GM18520 (cell line): ENCODE measurements at regions not wholly inside any gene's neighbourhood (a gene's known extent, or its start where the extent isn't known, plus 50 kb on each side); places are given as distances from the start of the nearest gene placed in this dataset.

Source experiments
- ATAC-seq: cut with Tn5 transposase; IDR thresholded peaks from one replicate; pipeline ENCODE4 v1.9.1; 2021; ENCODE audit not compliant: unreplicated experiment

- no peak for ATAC-seq
Observed at GRCh38 chr7:106486331-106486730, 174.6 kb downstream of the CCDC71L start.

GRCh38 chr7:106485919-106486318, 175.0 kb downstream of the CCDC71L start:
- no peak for ATAC-seq

DNA sequence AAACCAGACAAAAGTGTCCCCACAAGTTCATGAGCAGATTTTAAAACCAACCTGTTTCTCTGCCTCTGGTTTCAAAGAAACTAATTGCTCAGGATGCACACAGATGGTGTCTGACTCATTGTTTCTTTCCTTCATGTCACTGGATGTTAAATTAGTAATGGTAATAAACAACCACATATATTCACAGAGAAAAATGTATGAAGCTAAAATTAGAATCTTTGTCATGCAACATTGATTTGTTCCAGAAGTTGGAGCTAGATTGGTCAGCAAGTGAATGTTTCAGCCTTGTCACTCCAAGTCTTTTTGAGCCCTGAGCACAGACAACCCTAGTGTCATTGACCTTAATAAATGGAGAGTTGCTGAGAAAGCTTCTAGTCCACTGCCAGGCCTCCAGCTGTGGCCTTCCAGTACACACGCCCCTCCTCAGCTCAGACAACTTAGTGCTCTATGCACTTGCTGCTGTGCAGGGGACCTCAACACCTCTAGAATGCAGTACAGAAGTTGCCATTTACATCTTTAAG, 175.9 kb downstream of the CCDC71L start:
- ATAC-seq: peak; percentile 38

DNA sequence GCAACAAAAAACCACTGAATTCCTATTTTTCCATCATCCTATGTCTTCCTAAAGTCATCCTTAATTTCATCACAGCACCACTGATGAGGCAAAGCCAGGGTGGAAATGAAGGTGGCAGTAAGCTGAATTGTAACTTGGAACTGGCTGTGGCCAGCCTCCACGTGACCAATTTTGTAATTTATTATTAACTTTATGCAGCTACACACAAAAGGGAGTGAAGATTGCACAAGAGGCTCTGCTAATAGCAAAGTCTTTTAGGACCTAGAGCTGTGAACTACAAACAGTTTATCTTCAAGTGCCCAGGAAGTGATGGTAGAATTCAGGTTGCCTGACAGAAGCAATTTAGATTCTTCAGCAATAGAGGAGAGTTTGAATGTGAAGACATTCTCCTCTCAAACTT, 176.4 kb downstream of the CCDC71L start:
- peak; percentile 9 for ATAC-seq

GRCh38 chr7:106482091-106482490, 178.9 kb downstream of the CCDC71L start:
- ATAC-seq: no peak

- no peak for ATAC-seq
Observed at GRCh38 chr7:106480616-106481031, 180.3 kb downstream of the CCDC71L start.

- peak; percentile 44 for ATAC-seq
Observed at GRCh38 chr7:106480161-106480579, 180.8 kb downstream of the CCDC71L start.

DNA sequence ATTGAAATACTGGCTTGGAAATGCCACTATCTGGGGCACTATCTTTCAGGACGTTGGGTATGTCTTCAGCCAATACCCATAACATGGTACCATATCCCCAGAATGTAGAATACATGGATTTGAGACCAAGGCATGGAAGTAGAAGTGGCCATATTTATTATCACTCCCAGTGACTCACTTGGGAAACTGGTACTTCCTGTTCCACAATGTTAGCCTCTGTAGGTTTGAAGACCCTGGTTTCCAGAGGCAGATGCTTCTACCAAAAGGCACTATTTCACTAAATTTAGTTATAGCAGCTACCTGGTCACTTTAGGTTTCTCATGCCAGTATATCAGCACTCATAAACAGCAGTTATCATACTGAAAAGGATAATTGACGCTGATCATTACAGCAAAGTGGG, 184.2 kb downstream of the CCDC71L start:
- ATAC-seq: no peak

- ATAC-seq: no peak
Observed at GRCh38 chr7:106472741-106473140, 188.0 kb upstream of the NAMPT start.

- ATAC-seq: no peak
Observed at GRCh38 chr7:106471686-106472440, 187.1 kb upstream of the NAMPT start.

DNA sequence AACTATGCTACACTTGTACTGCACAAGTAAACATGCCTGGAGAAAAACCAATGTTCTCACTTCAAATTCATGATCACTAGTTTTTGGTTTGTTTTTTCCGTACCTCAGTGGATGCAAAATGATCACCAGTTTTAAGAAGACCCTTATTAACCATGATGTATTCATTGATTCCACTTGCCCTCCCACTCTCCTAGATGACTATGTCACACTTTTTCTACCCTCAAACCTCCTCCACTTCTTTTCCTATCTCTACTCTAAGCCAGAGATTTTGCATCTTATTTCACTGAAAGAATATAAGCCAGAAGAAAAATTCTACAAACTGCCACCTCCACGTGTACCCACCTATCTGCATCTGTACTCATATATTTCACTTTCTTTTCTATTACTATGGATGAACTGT, 186.2 kb upstream of the NAMPT start:
- no peak for ATAC-seq

- no peak for ATAC-seq
Observed at GRCh38 chr7:106466867-106467266, 182.1 kb upstream of the NAMPT start.

- no peak for ATAC-seq
Observed at GRCh38 chr7:106465704-106466468, 181.1 kb upstream of the NAMPT start.

DNA sequence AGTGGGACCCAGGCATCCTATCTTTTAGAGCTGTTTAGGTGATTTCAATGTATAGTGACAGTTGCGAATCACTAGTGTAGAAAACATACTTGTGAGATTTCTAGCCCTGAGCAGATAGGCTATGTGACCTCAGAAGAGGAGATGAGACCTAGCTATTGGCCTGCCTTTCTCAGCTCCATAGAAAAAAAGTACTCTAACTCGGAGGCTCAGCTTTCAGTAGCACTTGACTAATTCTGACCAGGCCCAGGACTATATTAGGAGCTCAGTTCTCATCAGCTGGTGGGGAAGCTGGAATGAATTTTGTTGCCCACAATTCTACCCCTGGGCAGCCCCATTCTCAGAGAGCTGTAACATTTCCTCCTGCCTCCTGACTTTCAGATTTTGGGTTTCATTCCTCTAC, 179.9 kb upstream of the NAMPT start:
- no peak for ATAC-seq

DNA sequence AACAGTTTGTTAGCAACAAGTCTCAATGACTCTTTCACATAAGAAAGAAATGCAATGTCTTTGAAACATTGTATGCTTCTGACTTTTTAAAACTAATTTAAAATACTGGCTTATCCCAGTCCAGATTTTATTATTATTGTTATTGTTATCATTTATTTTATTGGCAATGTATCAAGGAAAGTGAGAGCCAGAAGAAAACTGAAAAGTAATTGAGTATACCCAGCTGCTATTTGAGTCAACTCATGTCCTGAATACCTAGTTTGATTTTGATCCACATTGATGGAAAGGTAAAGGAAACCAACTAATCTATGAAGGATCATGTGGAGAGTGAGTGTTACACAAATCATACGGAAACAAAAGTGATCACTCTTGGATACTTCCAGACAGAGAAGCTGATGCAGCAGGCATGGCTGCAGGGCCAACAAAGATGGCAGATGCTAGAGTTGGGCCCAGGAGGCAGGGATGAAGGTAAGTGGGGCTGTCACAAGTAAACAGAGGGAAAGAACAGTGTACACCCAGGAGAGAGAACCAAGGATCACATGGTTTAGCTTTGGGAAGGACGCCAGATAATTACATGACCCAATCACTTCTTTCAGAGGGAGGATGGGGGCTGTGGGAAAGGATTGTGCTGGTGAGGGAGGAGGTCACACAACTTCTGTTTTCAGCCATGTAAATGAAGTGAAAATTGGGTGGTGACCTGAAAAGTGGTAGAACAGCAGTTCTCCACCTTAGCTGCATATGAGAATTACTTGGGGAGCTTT, 179.2 kb upstream of the NAMPT start:
- no peak for ATAC-seq

GRCh38 chr7:106462914-106463482, 178.2 kb upstream of the NAMPT start:
- ATAC-seq: no peak

- ATAC-seq: no peak
Observed at GRCh38 chr7:106462365-106462859, 177.6 kb upstream of the NAMPT start.

GRCh38 chr7:106460792-106461254, 176.0 kb upstream of the NAMPT start:
- ATAC-seq: no peak

DNA sequence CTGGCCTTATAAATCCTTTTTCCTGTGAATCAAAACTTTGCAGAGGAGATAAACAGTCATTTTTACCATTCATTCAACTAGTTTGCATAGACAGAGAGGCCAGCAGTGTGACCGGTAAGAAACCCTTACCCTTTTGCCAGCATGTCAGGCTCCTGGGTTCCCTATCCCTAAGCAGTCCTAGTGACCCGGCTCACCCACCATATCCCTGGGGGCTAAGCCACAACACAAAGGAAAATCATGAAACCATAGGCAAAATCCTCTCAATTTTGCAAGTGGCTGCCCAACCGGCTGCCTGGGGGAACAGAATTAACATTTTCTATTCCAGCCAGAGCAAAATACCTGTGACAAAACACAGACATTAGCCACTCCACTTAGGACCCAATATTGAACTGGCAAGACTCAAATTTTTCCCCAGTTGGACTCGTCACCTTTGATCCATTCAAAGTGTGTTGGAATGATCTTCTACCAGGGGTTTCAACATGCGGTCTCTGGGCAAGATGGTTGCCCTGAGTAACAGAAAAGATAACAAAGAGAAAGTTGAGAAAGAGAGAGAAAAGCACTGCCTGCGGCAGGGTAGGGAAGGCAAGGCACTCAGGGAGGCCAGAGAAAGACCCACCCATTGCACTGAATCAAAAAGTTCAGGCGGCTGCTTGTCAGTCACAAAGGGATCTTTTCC, 174.8 kb upstream of the NAMPT start:
- ATAC-seq: no peak

DNA sequence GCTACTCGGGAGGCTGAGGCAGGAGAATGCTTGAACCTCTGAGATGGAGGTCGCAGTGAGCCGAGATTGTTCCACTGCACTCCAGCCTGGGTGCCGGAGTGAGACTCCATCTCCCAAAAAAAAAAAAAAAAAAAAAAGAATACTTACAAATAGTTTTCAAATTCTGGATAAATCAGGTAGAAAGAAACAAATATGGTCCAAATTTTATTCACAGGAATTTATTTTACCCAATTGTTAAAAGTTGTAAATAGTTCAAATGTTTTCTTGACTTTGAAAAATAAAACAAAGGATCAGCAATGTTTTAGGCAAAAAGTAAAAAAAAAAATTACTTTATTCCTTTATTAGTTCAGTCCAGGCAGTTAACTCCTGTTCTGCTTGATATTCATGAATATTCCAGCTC, 172.9 kb upstream of the NAMPT start:
- no peak for ATAC-seq
